Muscle layer of colon (tissue), 2 donors: ENCODE measurements at regions not wholly inside any gene's neighbourhood (a gene's known extent, or its start where the extent isn't known, plus 50 kb on each side); places are given as distances from the start of the nearest gene placed in this dataset.

Experiments
- H3K27ac ChIP-seq: one replicate; pipeline ENCODE4 v1.7.0; 2013; ENCODE audit warnings: low read depth, mild to moderate bottlenecking, low read length, moderate library complexity
- H3K27me3 ChIP-seq, 2 donors: one replicate each; pipeline ENCODE4 v1.7.0; 2013; ENCODE audit warnings: low read length in 2 of 2, mild to moderate bottlenecking in 2 of 2; ENCODE audit not compliant: insufficient read depth in 2 of 2, control insufficient read depth in 1 of 2
- H3K36me3 ChIP-seq: one replicate; pipeline ENCODE4 v1.7.0; 2013; ENCODE audit warnings: mild to moderate bottlenecking, low read length; ENCODE audit not compliant: insufficient read depth
- H3K4me1 ChIP-seq: one replicate; pipeline ENCODE4 v1.7.0; 2013; ENCODE audit warnings: mild to moderate bottlenecking, low read length; ENCODE audit not compliant: insufficient read depth
- H3K4me3 ChIP-seq, 2 donors: one replicate each; pipeline ENCODE4 v1.7.0; 2013; ENCODE audit warnings: low read length in 2 of 2, low read depth in 1 of 2, mild to moderate bottlenecking in 1 of 2, moderate library complexity in 1 of 2
- H3K9ac ChIP-seq: one replicate; pipeline ENCODE4 v1.7.0; 2013; ENCODE audit warnings: low read length
- H3K9me3 ChIP-seq: one replicate; pipeline ENCODE4 v1.7.0; 2013; ENCODE audit warnings: mild to moderate bottlenecking, low read length
- donor health status: abdominal sarcoma.
- donor health status: Adenocarcinoma of cecum.

DNA sequence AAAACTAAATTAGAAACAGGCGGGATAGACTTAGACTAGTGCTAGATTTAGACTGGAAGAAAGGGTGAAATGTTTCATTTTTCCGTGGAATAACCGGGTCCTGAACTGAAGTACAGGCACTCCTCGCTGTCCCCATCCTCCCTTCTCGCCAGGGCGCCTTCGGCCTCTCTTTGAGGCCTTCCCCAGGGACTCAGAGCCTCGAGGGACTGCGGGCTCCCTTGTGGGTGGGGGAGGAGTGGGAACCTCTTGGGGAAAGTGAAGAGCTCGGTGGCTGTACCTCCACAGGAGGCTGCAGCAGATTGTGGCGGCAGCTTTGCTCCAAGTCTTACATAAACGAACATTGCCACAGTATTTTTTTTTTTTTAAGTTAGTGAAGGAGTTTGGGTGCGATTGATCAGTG, 1988.8 kb upstream of the FLRT2 start:
- H3K9ac ChIP-seq, result no peak overlapping the region
- no peak overlapping the region for H3K4me3 ChIP-seq
- no peaks in the 10 kb centered on the region for H3K36me3 ChIP-seq
- no peak overlapping the region for H3K27ac ChIP-seq
- H3K27me3 ChIP-seq, result no peaks in the 10 kb centered on the region
- no peaks in the 10 kb centered on the region for H3K9me3 ChIP-seq
- no peaks in the 10 kb centered on the region for H3K4me1 ChIP-seq

GRCh38 chr14:83548061-83548839, 1981.7 kb upstream of the FLRT2 start:
- no peaks in the 10 kb centered on the region for H3K4me1 ChIP-seq
- no peak overlapping the region for H3K27ac ChIP-seq
- H3K9ac ChIP-seq, result no peak overlapping the region
- H3K9me3 ChIP-seq, result no peaks in the 10 kb centered on the region
- H3K4me3 ChIP-seq, result no peak overlapping the region
- no peaks in the 10 kb centered on the region for H3K27me3 ChIP-seq
- H3K36me3 ChIP-seq, result no peaks in the 10 kb centered on the region

- Histone ChIP-seq H3K36me3 (no peaks in the 10 kb centered on the region), H3K27me3 (no peaks in the 10 kb centered on the region), H3K27ac (no peak overlapping the region), H3K9ac (no peak overlapping the region), H3K9me3 (no peaks in the 10 kb centered on the region), H3K4me1 (no peaks in the 10 kb centered on the region), H3K4me3 (no peak overlapping the region)
Measured at GRCh38 chr14:83556065-83556464, 1973.9 kb upstream of the FLRT2 start.

DNA sequence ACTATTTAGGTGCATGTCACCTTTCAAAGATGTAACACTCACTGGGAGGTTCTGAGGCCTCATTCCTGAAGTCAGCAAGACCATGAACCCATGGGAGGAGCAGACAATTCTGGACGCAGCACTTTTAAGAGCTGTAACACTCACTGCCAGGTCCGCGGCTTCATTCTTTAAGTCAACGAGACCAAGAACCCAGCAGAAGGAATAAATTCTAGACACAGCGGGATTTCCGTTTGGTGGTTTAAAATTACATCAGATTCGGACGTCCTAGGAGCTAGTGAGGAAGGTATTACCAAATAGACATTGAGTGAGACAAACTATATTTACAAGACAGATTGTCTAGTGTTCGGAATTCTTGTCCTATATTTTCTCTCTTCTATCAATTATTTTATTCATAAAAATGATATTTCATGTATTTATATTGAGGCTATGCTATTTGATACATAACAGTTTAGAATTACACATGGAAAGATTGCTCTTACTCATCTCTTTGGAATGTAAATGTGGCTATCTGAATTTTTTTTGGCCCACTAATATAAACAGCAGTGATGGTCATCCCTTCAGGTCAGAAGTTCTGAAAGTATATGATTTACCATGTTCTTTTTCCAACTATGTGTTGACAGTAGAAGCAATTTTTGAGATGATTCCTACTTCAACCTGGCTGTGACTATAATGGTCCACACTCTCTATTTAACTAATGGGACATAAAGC, 1973.0 kb upstream of the FLRT2 start:
- H3K9ac ChIP-seq, result no peak overlapping the region
- H3K27me3 ChIP-seq, result no peaks in the 10 kb centered on the region
- H3K4me3 ChIP-seq, result no peak overlapping the region
- H3K27ac ChIP-seq, result no peak overlapping the region
- H3K36me3 ChIP-seq, result no peaks in the 10 kb centered on the region
- no peaks in the 10 kb centered on the region for H3K9me3 ChIP-seq
- H3K4me1 ChIP-seq, result no peaks in the 10 kb centered on the region

- Histone ChIP-seq H3K4me3 (no peak overlapping the region), H3K9me3 (no peaks in the 10 kb centered on the region), H3K9ac (no peak overlapping the region), H3K36me3 (no peaks in the 10 kb centered on the region), H3K27ac (no peak overlapping the region), H3K27me3 (no peaks in the 10 kb centered on the region), H3K4me1 (no peaks in the 10 kb centered on the region)
Measured at GRCh38 chr14:83558946-83559345, 1971.0 kb upstream of the FLRT2 start.

DNA sequence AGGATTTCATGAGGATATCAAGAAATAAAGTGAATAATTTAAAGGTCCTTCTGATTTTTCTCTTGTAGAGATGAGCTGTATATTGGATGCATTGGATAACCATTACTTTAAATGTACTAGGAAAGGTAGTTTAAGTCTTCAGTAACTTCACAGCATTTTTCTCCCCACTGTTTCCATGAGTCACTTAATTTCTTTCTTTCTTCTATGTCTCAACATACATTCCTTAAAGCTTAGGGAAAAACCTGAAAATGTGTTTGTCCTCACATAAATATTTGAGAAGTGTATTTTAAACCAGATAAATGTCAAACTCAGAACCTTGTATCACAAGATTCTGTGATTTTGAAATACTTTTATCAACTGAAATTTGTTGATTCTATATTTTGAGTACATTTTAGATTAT, 1970.2 kb upstream of the FLRT2 start:
- no peaks in the 10 kb centered on the region for H3K36me3 ChIP-seq
- H3K27me3 ChIP-seq, result no peaks in the 10 kb centered on the region
- H3K9ac ChIP-seq, result no peak overlapping the region
- H3K27ac ChIP-seq, result no peak overlapping the region
- no peaks in the 10 kb centered on the region for H3K4me1 ChIP-seq
- no peak overlapping the region for H3K4me3 ChIP-seq
- H3K9me3 ChIP-seq, result no peaks in the 10 kb centered on the region

DNA sequence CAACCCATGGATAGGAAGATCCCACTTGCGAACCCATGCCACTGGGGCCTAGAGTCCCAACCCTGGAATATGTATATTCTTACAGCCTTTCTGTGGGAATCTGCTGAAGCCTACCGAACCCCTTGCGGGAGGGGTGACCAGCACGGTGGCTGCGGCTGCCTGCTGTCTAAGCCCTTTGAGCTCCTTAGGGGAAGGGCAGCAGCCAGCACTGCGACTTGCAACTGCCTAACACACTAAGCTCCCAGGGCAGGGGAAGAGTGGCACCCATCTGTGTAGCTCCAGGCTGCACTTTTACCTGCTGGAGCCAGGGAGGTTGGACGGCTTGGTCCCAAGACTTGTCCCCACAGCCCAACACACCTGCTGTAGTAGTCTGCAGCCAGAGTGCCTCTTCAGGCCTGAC, 1968.7 kb upstream of the FLRT2 start:
- no peaks in the 10 kb centered on the region for H3K27me3 ChIP-seq
- H3K36me3 ChIP-seq, result no peaks in the 10 kb centered on the region
- H3K4me3 ChIP-seq, result no peak overlapping the region
- H3K4me1 ChIP-seq, result no peaks in the 10 kb centered on the region
- no peaks in the 10 kb centered on the region for H3K9me3 ChIP-seq
- no peak overlapping the region for H3K27ac ChIP-seq
- H3K9ac ChIP-seq, result no peak overlapping the region

- no peak overlapping the region for H3K27ac ChIP-seq
- H3K9me3 ChIP-seq, result no peaks in the 10 kb centered on the region
- no peaks in the 10 kb centered on the region for H3K36me3 ChIP-seq
- no peak overlapping the region for H3K4me3 ChIP-seq
- H3K4me1 ChIP-seq, result no peaks in the 10 kb centered on the region
- no peak overlapping the region for H3K9ac ChIP-seq
- H3K27me3 ChIP-seq, result no peaks in the 10 kb centered on the region
Measured at GRCh38 chr14:83566567-83566966, 1963.4 kb upstream of the FLRT2 start.

- H3K9me3 ChIP-seq, result no peaks in the 10 kb centered on the region
- no peak overlapping the region for H3K9ac ChIP-seq
- H3K4me3 ChIP-seq, result no peak overlapping the region
- no peak overlapping the region for H3K27ac ChIP-seq
- no peaks in the 10 kb centered on the region for H3K27me3 ChIP-seq
- no peaks in the 10 kb centered on the region for H3K36me3 ChIP-seq
- H3K4me1 ChIP-seq, result no peaks in the 10 kb centered on the region
Measured at GRCh38 chr14:83568141-83568540, 1961.8 kb upstream of the FLRT2 start.

DNA sequence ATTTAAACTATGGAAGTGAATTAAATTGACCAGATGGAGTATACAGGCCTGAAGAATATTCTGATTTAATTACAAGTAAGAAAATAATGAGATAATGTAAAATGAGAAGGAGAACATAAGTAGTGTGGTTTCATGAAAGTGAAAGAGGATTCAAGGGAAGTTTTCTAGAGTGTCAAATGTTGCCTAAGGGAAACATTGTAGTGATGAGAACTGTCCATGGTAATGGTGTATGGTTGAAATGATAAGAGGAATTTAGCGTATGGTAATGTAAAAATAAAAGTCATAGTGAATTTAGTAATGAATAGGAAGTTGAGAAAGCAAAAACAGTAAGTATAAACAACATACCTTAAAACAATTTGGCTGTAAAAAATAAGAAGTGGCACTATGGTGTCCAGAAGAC, 1954.6 kb upstream of the FLRT2 start:
- no peak overlapping the region for H3K9ac ChIP-seq
- no peaks in the 10 kb centered on the region for H3K9me3 ChIP-seq
- no peak overlapping the region for H3K27ac ChIP-seq
- H3K4me3 ChIP-seq, result no peak overlapping the region
- H3K36me3 ChIP-seq, result no peaks in the 10 kb centered on the region
- H3K4me1 ChIP-seq, result no peaks in the 10 kb centered on the region
- no peaks in the 10 kb centered on the region for H3K27me3 ChIP-seq

DNA sequence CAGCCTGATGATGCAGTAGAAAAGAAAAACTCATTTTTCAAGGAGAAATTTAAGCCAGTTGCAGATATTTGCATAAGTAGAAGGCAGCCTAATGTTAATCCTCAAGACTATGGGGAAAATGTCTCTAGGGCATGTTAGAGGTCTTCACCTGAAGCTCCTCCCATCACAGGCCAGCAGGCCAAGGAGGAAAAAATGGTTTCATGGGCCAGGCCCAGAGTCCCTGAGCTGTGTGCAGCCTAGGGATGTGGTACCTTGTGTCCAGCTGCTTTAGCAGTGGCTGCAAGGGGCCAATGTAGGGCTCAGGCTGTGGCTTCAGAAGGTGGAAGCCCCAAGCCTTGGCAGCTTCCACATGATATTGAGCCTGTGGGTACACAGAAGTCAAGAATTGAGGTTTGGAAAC, 1946.7 kb upstream of the FLRT2 start:
- Histone ChIP-seq H3K9me3 (no peaks in the 10 kb centered on the region), H3K4me1 (no peaks in the 10 kb centered on the region), H3K27ac (no peak overlapping the region), H3K36me3 (no peaks in the 10 kb centered on the region), H3K9ac (no peak overlapping the region), H3K27me3 (no peaks in the 10 kb centered on the region), H3K4me3 (no peak overlapping the region)

DNA sequence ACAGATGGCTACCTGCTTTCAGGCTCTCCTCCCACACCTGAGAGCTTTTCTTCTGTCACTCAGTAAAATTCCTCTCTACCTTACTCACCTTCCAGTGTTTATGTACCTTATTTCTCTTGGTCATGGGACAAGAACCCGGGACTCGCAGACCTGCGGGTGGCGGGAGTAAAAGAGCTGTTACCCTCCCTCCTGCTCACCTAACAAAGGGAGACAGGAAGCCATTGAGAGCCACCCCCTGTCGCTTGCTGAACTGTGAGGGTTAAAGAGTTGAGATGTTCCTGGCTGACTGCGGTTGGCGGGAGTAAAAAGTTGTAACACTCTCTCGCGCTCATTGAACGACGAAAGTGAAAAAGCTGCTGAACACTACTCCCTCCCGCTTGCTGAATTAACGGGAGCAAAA, 1935.1 kb upstream of the FLRT2 start:
- no peak overlapping the region for H3K9ac ChIP-seq
- H3K4me3 ChIP-seq, result no peak overlapping the region
- H3K27ac ChIP-seq, result no peak overlapping the region
- no peaks in the 10 kb centered on the region for H3K27me3 ChIP-seq
- no peaks in the 10 kb centered on the region for H3K9me3 ChIP-seq
- no peaks in the 10 kb centered on the region for H3K36me3 ChIP-seq
- H3K4me1 ChIP-seq, result no peaks in the 10 kb centered on the region
